ENCODE measurements at regions not wholly inside any gene's neighbourhood (a gene's known extent, or its start where the extent isn't known, plus 50 kb on each side); places are given as distances from the start of the nearest gene placed in this dataset.

DNA sequence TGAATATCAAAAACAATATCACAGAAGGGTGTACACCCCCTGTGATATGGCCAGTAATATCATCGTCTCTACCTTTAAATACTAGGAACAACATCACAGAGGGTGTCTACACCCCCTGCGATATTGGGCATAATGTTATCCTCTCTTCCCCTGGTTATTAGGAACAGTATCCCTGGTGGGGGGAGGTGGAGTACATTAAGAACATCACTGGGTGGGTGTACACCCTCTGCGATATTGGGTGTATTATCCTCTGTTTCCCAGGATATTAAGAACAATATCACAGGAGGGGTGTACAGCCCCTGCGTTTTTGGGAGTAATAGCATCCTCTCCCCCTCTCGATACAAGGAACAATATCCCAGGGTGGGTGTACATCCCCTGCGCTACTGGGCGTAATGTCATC is 1932.8 kb downstream of the SUCLG1 start:
- Histone ChIP-seq H3K27me3 (ENCODE audit: control insufficient read depth in 2 of 2, insufficient read depth in 2 of 2, low read length in 2 of 2) (no peaks in the 10 kb centered on the region), H3K9me3 (replicated peaks; ENCODE audit: control insufficient read depth, insufficient read depth, low read depth, low read length) (no peaks in the 10 kb centered on the region), H2AFZ (ENCODE audit: low read depth, low read length) (no peak overlapping the region), H4K20me1 (replicated peaks; ENCODE audit: control insufficient read depth, insufficient read depth, low read length) (no peaks in the 10 kb centered on the region), H3K36me3 (ENCODE audit: control insufficient read depth, insufficient read depth, low read length) (no peaks in the 10 kb centered on the region), H3K4me1 (replicated peaks in 1 of 2; ENCODE audit: control insufficient read depth in 2 of 2, insufficient read depth in 2 of 2, low read length in 2 of 2) (no peaks in the 10 kb centered on the region), H3K9me1 (ENCODE audit: control insufficient read depth, insufficient read depth, low read length) (no peaks in the 10 kb centered on the region), H3K4me3 (no peak overlapping the region), H3K4me2 (ENCODE audit: insufficient read depth, low read length) (no peak overlapping the region), H3K79me2 (ENCODE audit: control insufficient read depth, insufficient read depth, low read length) (no peaks in the 10 kb centered on the region), H3K27ac (ENCODE audit: extremely low read depth, low read depth, low read length) (no peak overlapping the region), H3K9ac (ENCODE audit: insufficient read depth in 1 of 2, low read depth in 2 of 2, low read length in 2 of 2) (no peak overlapping the region)
- in situ Hi-C loops (cut with MboI): no loop called here
- no TSS peak for BruUV-seq (replicated peaks)
- POLR2A ChIA-PET: no interaction called here
- no peak for DNase-seq (ENCODE audit: extremely low read depth in 1 of 4, low spot score in 3 of 4)
- FAIRE-seq: no peak
- intact Hi-C loops (cut with micrococcal nuclease): no loop called here
- WGBS (ENCODE audit: insufficient coverage, low coverage, missing lambda C conversion rate): 6% methylated on average over 7 of the region's 7 CpGs
- TF ChIP-seq ATF7 (IDR thresholded peaks at IDR 0.05) (no peak), CEBPG (CRISPR knock-in tag; IDR thresholded peaks at IDR 0.05) (no peak), CEBPG (tag; conservative IDR thresholded peaks at IDR 0.05 in 1 of 2, IDR thresholded peaks at IDR 0.05 in 1 of 2) (no peak), PPARD (CRISPR knock-in tag; IDR thresholded peaks at IDR 0.05) (no peak), NFYB (IDR thresholded peaks at IDR 0.05; ENCODE audit: extremely low read depth, insufficient read length) (no peak), ILK (tag; IDR thresholded peaks at IDR 0.05; ENCODE audit: borderline replicate concordance, low read depth) (no peak), L3MBTL2 (IDR thresholded peaks at IDR 0.05) (no peak)
- no peak for ATAC-seq
- CTCF ChIA-PET (ENCODE audit: low intra/inter-chr PET ratio): no interaction called here

DNA sequence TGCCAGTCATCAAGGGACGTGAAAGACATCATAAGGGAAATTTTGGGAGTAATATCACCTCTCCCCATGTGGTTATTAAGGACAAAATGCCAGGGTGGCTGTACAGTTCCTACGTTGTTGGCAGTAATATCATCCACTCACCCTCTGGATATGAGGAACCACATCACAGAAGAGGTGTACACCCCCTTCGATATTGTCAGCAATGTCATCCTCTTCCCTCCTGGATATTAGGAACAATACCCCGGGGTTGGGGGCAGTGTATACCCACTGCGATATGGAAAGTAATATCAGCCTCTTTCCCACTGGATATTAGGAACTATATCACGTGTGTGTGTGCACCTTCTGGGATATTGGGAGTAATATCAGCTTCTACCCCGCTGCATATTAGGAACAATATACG is 1933.3 kb downstream of the SUCLG1 start:
- no peaks in the 10 kb centered on the region for H4K20me1 ChIP-seq (replicated peaks; ENCODE audit: control insufficient read depth, insufficient read depth, low read length)
- H3K4me3 ChIP-seq: no peak overlapping the region
- FAIRE-seq (no peak), ATAC-seq (no peak), DNase-seq (ENCODE audit: extremely low read depth in 1 of 4, low spot score in 3 of 4) (no peak)
- H3K27me3 ChIP-seq (ENCODE audit: control insufficient read depth in 2 of 2, insufficient read depth in 2 of 2, low read length in 2 of 2): no peaks in the 10 kb centered on the region
- in situ Hi-C loops (cut with MboI) (no loop called here), intact Hi-C loops (cut with micrococcal nuclease) (no loop called here)
- no TSS peak for BruUV-seq (replicated peaks)
- no peaks in the 10 kb centered on the region for H3K4me1 ChIP-seq (replicated peaks in 1 of 2; ENCODE audit: control insufficient read depth in 2 of 2, insufficient read depth in 2 of 2, low read length in 2 of 2)
- no peaks in the 10 kb centered on the region for H3K9me1 ChIP-seq (ENCODE audit: control insufficient read depth, insufficient read depth, low read length)
- H2AFZ ChIP-seq (ENCODE audit: low read depth, low read length): no peak overlapping the region
- CTCF ChIA-PET (ENCODE audit: low intra/inter-chr PET ratio): no interaction called here
- POLR2A ChIA-PET: no interaction called here
- no peaks in the 10 kb centered on the region for H3K79me2 ChIP-seq (ENCODE audit: control insufficient read depth, insufficient read depth, low read length)
- H3K36me3 ChIP-seq (ENCODE audit: control insufficient read depth, insufficient read depth, low read length): no peaks in the 10 kb centered on the region
- H3K9me3 ChIP-seq (replicated peaks; ENCODE audit: control insufficient read depth, insufficient read depth, low read depth, low read length): no peaks in the 10 kb centered on the region
- no peak overlapping the region for H3K27ac ChIP-seq (ENCODE audit: extremely low read depth, low read depth, low read length)
- 3% methylated on average over 7 of the region's 8 CpGs for WGBS (ENCODE audit: insufficient coverage, low coverage, missing lambda C conversion rate)
- no peak overlapping the region for H3K4me2 ChIP-seq (ENCODE audit: insufficient read depth, low read length)
- no peak overlapping the region for H3K9ac ChIP-seq (ENCODE audit: insufficient read depth in 1 of 2, low read depth in 2 of 2, low read length in 2 of 2)
- no peak for TF ChIP-seq DPF2 (IDR thresholded peaks at IDR 0.05)
- no peak for TF ChIP-seq SNRNP70 (optimal IDR thresholded peaks at IDR 0.05; ENCODE audit: low read depth, low read length)
- no peak for TF ChIP-seq ZC3H4 (CRISPR knock-in tag; IDR thresholded peaks at IDR 0.05; ENCODE audit: borderline replicate concordance)
- TF ChIP-seq ZBTB17 (CRISPR knock-in tag; IDR thresholded peaks at IDR 0.05): no peak
- TF ChIP-seq, protein P1, sequence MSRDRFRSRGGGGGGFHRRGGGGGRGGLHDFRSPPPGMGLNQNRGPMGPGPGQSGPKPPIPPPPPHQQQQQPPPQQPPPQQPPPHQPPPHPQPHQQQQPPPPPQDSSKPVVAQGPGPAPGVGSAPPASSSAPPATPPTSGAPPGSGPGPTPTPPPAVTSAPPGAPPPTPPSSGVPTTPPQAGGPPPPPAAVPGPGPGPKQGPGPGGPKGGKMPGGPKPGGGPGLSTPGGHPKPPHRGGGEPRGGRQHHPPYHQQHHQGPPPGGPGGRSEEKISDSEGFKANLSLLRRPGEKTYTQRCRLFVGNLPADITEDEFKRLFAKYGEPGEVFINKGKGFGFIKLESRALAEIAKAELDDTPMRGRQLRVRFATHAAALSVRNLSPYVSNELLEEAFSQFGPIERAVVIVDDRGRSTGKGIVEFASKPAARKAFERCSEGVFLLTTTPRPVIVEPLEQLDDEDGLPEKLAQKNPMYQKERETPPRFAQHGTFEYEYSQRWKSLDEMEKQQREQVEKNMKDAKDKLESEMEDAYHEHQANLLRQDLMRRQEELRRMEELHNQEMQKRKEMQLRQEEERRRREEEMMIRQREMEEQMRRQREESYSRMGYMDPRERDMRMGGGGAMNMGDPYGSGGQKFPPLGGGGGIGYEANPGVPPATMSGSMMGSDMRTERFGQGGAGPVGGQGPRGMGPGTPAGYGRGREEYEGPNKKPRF (IDR thresholded peaks at IDR 0.05; ENCODE audit: low read depth, low read length): no peak
- no peak for TF ChIP-seq ZNF785 (CRISPR knock-in tag; IDR thresholded peaks at IDR 0.05)
- TF ChIP-seq, protein P2, sequence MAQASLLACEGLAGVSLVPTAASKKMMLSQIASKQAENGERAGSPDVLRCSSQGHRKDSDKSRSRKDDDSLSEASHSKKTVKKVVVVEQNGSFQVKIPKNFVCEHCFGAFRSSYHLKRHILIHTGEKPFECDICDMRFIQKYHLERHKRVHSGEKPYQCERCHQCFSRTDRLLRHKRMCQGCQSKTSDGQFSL (CRISPR knock-in tag; IDR thresholded peaks at IDR 0.05): no peak
- TF ChIP-seq, protein P2 (tag; IDR thresholded peaks at IDR 0.05): no peak
- TF ChIP-seq ZKSCAN3 (CRISPR knock-in tag; IDR thresholded peaks at IDR 0.05): no peak
- TF ChIP-seq ZNF133 (CRISPR knock-in tag; IDR thresholded peaks at IDR 0.05): no peak
